ENCODE measurements at regions not wholly inside any gene's neighbourhood (a gene's known extent, or its start where the extent isn't known, plus 50 kb on each side); places are given as distances from the start of the nearest gene placed in this dataset.

DNA sequence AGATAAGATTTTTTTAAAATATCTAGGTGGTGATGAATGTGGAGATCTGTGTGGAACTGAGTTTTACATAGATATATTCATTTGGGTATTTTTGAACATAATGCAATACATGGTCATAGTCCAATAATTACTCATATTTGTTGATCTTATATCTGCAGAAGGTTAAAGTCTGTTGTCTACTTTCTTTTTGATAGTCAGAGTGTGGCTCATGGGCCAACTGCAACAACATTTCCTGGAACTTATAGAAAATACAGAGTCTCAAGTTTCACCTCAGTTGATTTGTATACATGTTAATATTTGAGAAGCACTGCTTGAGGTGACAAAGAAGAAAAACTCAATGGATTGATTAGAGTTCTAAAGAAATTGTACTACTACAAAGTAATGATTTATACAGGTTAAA lies 408.4 kb downstream of the ARAP2 start:
- Histone ChIP-seq H3K9me3 (ENCODE audit: low read depth) (no peaks in the 10 kb centered on the region), H3K27ac (no peak overlapping the region), H3K4me3 (no peak overlapping the region), H3K79me2 (no peaks in the 10 kb centered on the region), H3K9me2 (replicated peaks; ENCODE audit: insufficient read depth) (no peaks in the 10 kb centered on the region), H2AFZ (no peak overlapping the region), H3K4me2 (no peak overlapping the region), H3K36me3 (replicated peaks; ENCODE audit: insufficient read depth, low read depth) (no peaks in the 10 kb centered on the region), H3K4me1 (ENCODE audit: insufficient read depth) (no peaks in the 10 kb centered on the region), H3K27me3 (no peaks in the 10 kb centered on the region), H4K20me1 (ENCODE audit: insufficient read depth, poor library complexity, severe bottlenecking) (no peaks in the 10 kb centered on the region)
- TF ChIP-seq EZH2phosphoT487 (IDR thresholded peaks at IDR 0.05; ENCODE audit: low read depth, severe bottlenecking, unreplicated experiment) (no peak), EZH2 (IDR thresholded peaks at IDR 0.05; ENCODE audit: borderline replicate concordance) (no peak)
- TF ChIP-seq, protein P1, sequence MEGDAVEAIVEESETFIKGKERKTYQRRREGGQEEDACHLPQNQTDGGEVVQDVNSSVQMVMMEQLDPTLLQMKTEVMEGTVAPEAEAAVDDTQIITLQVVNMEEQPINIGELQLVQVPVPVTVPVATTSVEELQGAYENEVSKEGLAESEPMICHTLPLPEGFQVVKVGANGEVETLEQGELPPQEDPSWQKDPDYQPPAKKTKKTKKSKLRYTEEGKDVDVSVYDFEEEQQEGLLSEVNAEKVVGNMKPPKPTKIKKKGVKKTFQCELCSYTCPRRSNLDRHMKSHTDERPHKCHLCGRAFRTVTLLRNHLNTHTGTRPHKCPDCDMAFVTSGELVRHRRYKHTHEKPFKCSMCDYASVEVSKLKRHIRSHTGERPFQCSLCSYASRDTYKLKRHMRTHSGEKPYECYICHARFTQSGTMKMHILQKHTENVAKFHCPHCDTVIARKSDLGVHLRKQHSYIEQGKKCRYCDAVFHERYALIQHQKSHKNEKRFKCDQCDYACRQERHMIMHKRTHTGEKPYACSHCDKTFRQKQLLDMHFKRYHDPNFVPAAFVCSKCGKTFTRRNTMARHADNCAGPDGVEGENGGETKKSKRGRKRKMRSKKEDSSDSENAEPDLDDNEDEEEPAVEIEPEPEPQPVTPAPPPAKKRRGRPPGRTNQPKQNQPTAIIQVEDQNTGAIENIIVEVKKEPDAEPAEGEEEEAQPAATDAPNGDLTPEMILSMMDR (IDR thresholded peaks at IDR 0.05; ENCODE audit: poor library complexity) = no peak
- DNase-seq (ENCODE audit: low spot score) = no peak

DNA sequence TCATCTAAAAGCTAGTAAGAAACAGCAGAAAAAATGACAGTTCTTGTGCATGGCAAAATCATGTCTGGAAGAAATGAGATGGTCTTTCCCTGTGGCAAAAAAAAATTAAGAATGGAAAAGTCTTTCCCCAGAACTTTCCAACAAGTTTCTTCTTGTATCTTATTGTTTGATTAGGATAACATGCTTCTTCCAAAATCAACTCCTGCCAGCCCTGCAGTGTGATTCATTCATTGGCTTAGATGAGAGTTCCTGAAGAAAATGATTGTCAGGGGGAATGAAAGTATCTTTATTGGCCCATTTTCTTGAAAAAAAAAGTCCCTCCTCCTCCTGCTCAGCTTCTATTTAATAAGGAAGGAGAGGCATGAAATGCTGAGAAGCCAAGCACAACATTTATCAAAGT lies 407.7 kb downstream of the ARAP2 start:
- Histone ChIP-seq H3K27me3 (no peaks in the 10 kb centered on the region), H3K36me3 (replicated peaks; ENCODE audit: insufficient read depth, low read depth) (no peaks in the 10 kb centered on the region), H3K27ac (no peak overlapping the region), H3K4me1 (ENCODE audit: insufficient read depth) (no peaks in the 10 kb centered on the region), H4K20me1 (ENCODE audit: insufficient read depth, poor library complexity, severe bottlenecking) (no peaks in the 10 kb centered on the region), H3K9me3 (ENCODE audit: low read depth) (no peaks in the 10 kb centered on the region), H3K4me2 (no peak overlapping the region), H3K79me2 (no peaks in the 10 kb centered on the region), H3K4me3 (no peak overlapping the region), H2AFZ (no peak overlapping the region), H3K9me2 (replicated peaks; ENCODE audit: insufficient read depth) (no peaks in the 10 kb centered on the region)
- TF ChIP-seq EZH2phosphoT487 (IDR thresholded peaks at IDR 0.05; ENCODE audit: low read depth, severe bottlenecking, unreplicated experiment) (no peak), EZH2 (IDR thresholded peaks at IDR 0.05; ENCODE audit: borderline replicate concordance) (no peak)
- TF ChIP-seq, protein P1 (IDR thresholded peaks at IDR 0.05; ENCODE audit: poor library complexity) = no peak
- no peak for DNase-seq (ENCODE audit: low spot score)

DNA sequence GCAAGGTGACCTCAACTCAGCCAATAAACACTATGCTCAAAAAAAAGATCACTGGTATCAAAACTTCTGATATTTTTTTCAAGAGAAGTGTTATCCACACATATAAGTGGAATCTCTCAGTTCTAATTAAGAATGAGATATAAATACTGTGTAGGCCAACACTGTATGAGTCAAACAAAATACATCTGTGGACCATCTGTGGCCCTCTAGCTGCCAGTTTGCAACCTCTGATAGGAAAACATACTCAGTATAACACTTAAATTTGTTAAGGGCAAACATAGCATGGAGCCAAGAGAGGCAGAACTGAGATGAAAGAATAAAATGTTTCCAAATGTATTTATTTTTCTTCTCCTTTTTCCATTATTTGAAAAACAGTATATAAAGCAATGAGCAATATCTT lies 377.3 kb downstream of the ARAP2 start:
- TF ChIP-seq EZH2phosphoT487 (IDR thresholded peaks at IDR 0.05; ENCODE audit: low read depth, severe bottlenecking, unreplicated experiment) (no peak), EZH2 (IDR thresholded peaks at IDR 0.05; ENCODE audit: borderline replicate concordance) (no peak)
- TF ChIP-seq, protein P1 (IDR thresholded peaks at IDR 0.05; ENCODE audit: poor library complexity) = no peak
- H3K4me1 ChIP-seq (ENCODE audit: insufficient read depth) = no peaks in the 10 kb centered on the region
- H4K20me1 ChIP-seq (ENCODE audit: insufficient read depth, poor library complexity, severe bottlenecking) = no peaks in the 10 kb centered on the region
- DNase-seq (ENCODE audit: low spot score) = no peak
- H3K9me2 ChIP-seq (replicated peaks; ENCODE audit: insufficient read depth) = no peaks in the 10 kb centered on the region
- H3K79me2 ChIP-seq = no peaks in the 10 kb centered on the region
- H3K27me3 ChIP-seq = no peaks in the 10 kb centered on the region
- H3K4me2 ChIP-seq = no peak overlapping the region
- H3K36me3 ChIP-seq (replicated peaks; ENCODE audit: insufficient read depth, low read depth) = no peaks in the 10 kb centered on the region
- H3K9me3 ChIP-seq (ENCODE audit: low read depth) = no peaks in the 10 kb centered on the region
- no peak overlapping the region for H3K27ac ChIP-seq
- no peak overlapping the region for H3K4me3 ChIP-seq
- H2AFZ ChIP-seq = no peak overlapping the region

DNA sequence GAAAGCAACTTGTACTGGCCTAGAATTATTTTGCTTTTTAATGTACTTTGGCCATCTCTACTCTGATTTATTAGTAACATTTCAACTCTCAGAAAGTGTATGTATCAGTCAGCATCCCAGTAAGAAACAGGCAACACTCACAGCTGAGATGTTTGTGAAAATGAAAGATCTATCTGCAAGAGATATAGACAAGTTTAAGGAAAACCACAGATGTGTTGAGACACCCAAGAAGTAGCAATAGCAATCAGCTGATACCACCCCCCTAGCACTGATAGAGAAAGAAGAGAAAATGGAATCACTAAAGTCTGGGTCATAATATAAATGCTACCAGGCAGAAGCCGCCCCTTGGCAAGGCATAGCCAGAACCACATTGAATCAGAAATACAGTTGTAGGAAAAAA lies 372.0 kb downstream of the ARAP2 start:
- Histone ChIP-seq H3K27me3 (no peaks in the 10 kb centered on the region), H3K27ac (no peak overlapping the region), H3K4me2 (no peak overlapping the region), H3K36me3 (replicated peaks; ENCODE audit: insufficient read depth, low read depth) (no peaks in the 10 kb centered on the region), H3K9me3 (ENCODE audit: low read depth) (no peaks in the 10 kb centered on the region), H3K4me3 (no peak overlapping the region), H3K4me1 (ENCODE audit: insufficient read depth) (no peaks in the 10 kb centered on the region), H3K79me2 (no peaks in the 10 kb centered on the region), H2AFZ (no peak overlapping the region), H4K20me1 (ENCODE audit: insufficient read depth, poor library complexity, severe bottlenecking) (no peaks in the 10 kb centered on the region), H3K9me2 (replicated peaks; ENCODE audit: insufficient read depth) (no peaks in the 10 kb centered on the region)
- WGBS (ENCODE audit: low lambda C conversion rate, missing lambda C conversion rate) = 100% methylated on average over 1 of the region's 1 CpG
- no peak for TF ChIP-seq EZH2phosphoT487 (IDR thresholded peaks at IDR 0.05; ENCODE audit: low read depth, severe bottlenecking, unreplicated experiment)
- TF ChIP-seq, protein P1 (IDR thresholded peaks at IDR 0.05; ENCODE audit: poor library complexity) = no peak
- no peak for TF ChIP-seq EZH2 (IDR thresholded peaks at IDR 0.05; ENCODE audit: borderline replicate concordance)
- no peak for DNase-seq (ENCODE audit: low spot score)
